ENCODE measurements at regions not wholly inside any gene's neighbourhood (a gene's known extent, or its start where the extent isn't known, plus 50 kb on each side); places are given as distances from the start of the nearest gene placed in this dataset.

GRCh38 chr9:107102011-107102410 lies 181.1 kb upstream of the RAD23B start:
- TF ChIP-seq CTCF (IDR thresholded peaks at IDR 0.05; ENCODE audit: extremely low read depth, missing control alignments), result no peak
- DNase-seq (ENCODE audit: low spot score), result no peak

- TF ChIP-seq CTCF (IDR thresholded peaks at IDR 0.05; ENCODE audit: extremely low read depth, missing control alignments), result no peak
- DNase-seq (ENCODE audit: low spot score), result no peak
These were observed 179.5 kb upstream of the RAD23B start for GRCh38 chr9:107103621-107104020.

- no peak for TF ChIP-seq CTCF (IDR thresholded peaks at IDR 0.05; ENCODE audit: extremely low read depth, missing control alignments)
- no peak for DNase-seq (ENCODE audit: low spot score)
These were observed 177.3 kb upstream of the RAD23B start for GRCh38 chr9:107105784-107106183.

- DNase-seq (ENCODE audit: low spot score), result no peak
- TF ChIP-seq CTCF (IDR thresholded peaks at IDR 0.05; ENCODE audit: extremely low read depth, missing control alignments), result no peak
These were observed 176.7 kb upstream of the RAD23B start for GRCh38 chr9:107106416-107106815.

GRCh38 chr9:107108342-107109130 lies 174.5 kb upstream of the RAD23B start:
- no peak for TF ChIP-seq CTCF (IDR thresholded peaks at IDR 0.05; ENCODE audit: extremely low read depth, missing control alignments)
- no peak for DNase-seq (ENCODE audit: low spot score)

GRCh38 chr9:107109324-107109723 lies 173.8 kb upstream of the RAD23B start:
- DNase-seq (ENCODE audit: low spot score), result no peak
- TF ChIP-seq CTCF (IDR thresholded peaks at IDR 0.05; ENCODE audit: extremely low read depth, missing control alignments), result no peak

- TF ChIP-seq CTCF (IDR thresholded peaks at IDR 0.05; ENCODE audit: extremely low read depth, missing control alignments), result no peak
- no peak for DNase-seq (ENCODE audit: low spot score)
These were observed 172.9 kb upstream of the RAD23B start for GRCh38 chr9:107110153-107110552.
